Thyroid gland (tissue), 4 donors: ENCODE measurements at regions not wholly inside any gene's neighbourhood (a gene's known extent, or its start where the extent isn't known, plus 50 kb on each side); places are given as distances from the start of the nearest gene placed in this dataset.
"Not testable (repeated sequence)": the region's sequence is repeated elsewhere in the genome, so short reads cannot be mapped to it uniquely, and the experiment has no call there.

Source experiments
- DNase-seq, 2 donors: peaks; one replicate each; pipeline ENCODE4 v3.0.0-alpha.2; 2019
- H3K27ac ChIP-seq, 3 donors: fragments of 200-600 bp; sonication (generic); 1 replicate in 2 of 3; 2 replicates in 1 of 3; pipeline ENCODE4 v1.5.1; 2016 to 2019; ENCODE audit warnings: mild to moderate bottlenecking in 1 of 3, moderate library complexity in 1 of 3
- H3K27me3 ChIP-seq: fragments of 200-600 bp; sonication (generic); one replicate; pipeline ENCODE4 v1.5.1; 2019
- H3K36me3 ChIP-seq, 2 donors: fragments of 200-600 bp; sonication (generic); one replicate each; pipeline ENCODE4 v1.5.1; 2016 to 2019
- H3K4me1 ChIP-seq, 2 donors: fragments of 200-600 bp; sonication (generic); one replicate each; pipeline ENCODE4 v1.5.1; 2017 to 2019
- H3K4me3 ChIP-seq, 3 donors: fragments of 200-600 bp; sonication (generic); replicated peaks in 1 of 3; 1 replicate in 2 of 3; 2 replicates in 1 of 3; pipeline ENCODE4 v1.5.1; 2016; ENCODE audit warnings: mild to moderate bottlenecking in 1 of 3
- H3K9me3 ChIP-seq: fragments of 200-600 bp; sonication (generic); one replicate; pipeline ENCODE4 v1.5.1; 2017
- POLR2A ChIP-seq, 2 donors: fragments of 450-650 bp; IDR thresholded peaks; one replicate each; pipeline ENCODE4 v1.6.1; 2017; ENCODE audit warnings: antibody characterized with exemption in 2 of 2, mild to moderate bottlenecking in 2 of 2, moderate library complexity in 1 of 2
- WGBS, 2 donors: methylation state at CpG; one replicate each; pipeline ENCODE4 v1.1.5; 2017; 5-methylcytosine and 5-hydroxymethylcytosine counted together
- intact Hi-C: fragments of 100-400 bp; cut with DNase I; formaldehyde crosslinking; loops from one replicate; pipeline ENCODE4 v1.15.1; 2023
- TF ChIP-seq, protein P1 (sequence below), 6 experiments: fragments of 200-600 bp in 3 of 6; fragments of 450-650 bp in 3 of 6; sonication (generic) in 3 of 6; IDR thresholded peaks; one replicate each; pipeline ENCODE4 v1.5.1; 2016 to 2019; ENCODE audit warnings: antibody characterized with exemption in 6 of 6, mild to moderate bottlenecking in 2 of 6, inconsistent platforms in 1 of 6, moderate library complexity in 1 of 6

DNA sequence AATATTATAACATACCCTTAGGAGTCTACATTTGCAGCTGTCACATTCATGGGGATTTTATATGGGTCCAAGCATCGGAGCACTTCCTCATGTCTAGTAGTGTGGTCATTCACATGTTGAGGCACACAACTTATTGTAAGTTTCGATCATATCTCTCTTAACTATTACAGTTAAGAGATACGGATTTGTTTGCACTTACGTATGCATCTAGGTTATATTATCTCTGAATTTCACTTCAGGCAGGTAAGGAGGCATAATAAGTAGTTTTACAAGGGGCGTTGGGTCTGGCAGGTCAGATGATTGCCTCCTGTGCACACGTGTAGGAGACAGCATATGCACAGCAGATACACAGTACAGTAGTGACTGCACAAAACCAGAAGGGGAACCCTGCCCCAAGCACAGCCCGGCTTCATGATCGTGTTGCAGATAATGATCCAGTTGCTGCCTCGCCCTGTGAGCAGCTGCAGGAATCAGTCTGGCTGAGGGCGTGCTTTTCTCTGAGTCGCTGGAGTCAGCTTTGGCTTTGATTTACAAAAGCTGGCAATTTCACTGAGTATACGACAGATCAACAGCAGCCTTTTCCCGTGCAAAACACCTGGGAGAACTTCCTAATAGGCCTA is 302.9 kb upstream of the GATB start:
- TF ChIP-seq, protein P1, sequence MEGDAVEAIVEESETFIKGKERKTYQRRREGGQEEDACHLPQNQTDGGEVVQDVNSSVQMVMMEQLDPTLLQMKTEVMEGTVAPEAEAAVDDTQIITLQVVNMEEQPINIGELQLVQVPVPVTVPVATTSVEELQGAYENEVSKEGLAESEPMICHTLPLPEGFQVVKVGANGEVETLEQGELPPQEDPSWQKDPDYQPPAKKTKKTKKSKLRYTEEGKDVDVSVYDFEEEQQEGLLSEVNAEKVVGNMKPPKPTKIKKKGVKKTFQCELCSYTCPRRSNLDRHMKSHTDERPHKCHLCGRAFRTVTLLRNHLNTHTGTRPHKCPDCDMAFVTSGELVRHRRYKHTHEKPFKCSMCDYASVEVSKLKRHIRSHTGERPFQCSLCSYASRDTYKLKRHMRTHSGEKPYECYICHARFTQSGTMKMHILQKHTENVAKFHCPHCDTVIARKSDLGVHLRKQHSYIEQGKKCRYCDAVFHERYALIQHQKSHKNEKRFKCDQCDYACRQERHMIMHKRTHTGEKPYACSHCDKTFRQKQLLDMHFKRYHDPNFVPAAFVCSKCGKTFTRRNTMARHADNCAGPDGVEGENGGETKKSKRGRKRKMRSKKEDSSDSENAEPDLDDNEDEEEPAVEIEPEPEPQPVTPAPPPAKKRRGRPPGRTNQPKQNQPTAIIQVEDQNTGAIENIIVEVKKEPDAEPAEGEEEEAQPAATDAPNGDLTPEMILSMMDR (IDR thresholded peaks at IDR 0.05): no peak
- no peak for TF ChIP-seq POLR2A (IDR thresholded peaks at IDR 0.05)

GRCh38 chr4:152062936-152063620 is 302.3 kb upstream of the GATB start:
- WGBS, 2 donors: 78% methylated on average over 2 of the region's 2 CpGs
- Histone ChIP-seq H3K9me3 (no peaks in the 10 kb centered on the region), H3K27ac (no peak overlapping the region), H3K4me3 (no peak overlapping the region), H3K27me3 (no peaks in the 10 kb centered on the region), H3K4me1 (no peaks in the 10 kb centered on the region), H3K36me3 (no peaks in the 10 kb centered on the region)
- intact Hi-C loops: no loop called here
- DNase-seq: no peak
- TF ChIP-seq POLR2A (IDR thresholded peaks at IDR 0.05): no peak
- TF ChIP-seq, protein P1 (IDR thresholded peaks at IDR 0.05): no peak

More for the DNA sequence above, 302.9 kb upstream of the GATB start:
- 64 to 72% methylated on average over 11 to 13 of the region's 13 CpGs for WGBS, 2 donors
- no peak overlapping the region for H3K4me3 ChIP-seq
- no peaks in the 10 kb centered on the region for H3K27me3 ChIP-seq
- H3K36me3 ChIP-seq: no peaks in the 10 kb centered on the region
- no peak for DNase-seq
- no peaks in the 10 kb centered on the region for H3K4me1 ChIP-seq
- H3K27ac ChIP-seq: no peak overlapping the region
- H3K9me3 ChIP-seq: no peaks in the 10 kb centered on the region
- intact Hi-C loops: no loop called here

DNA sequence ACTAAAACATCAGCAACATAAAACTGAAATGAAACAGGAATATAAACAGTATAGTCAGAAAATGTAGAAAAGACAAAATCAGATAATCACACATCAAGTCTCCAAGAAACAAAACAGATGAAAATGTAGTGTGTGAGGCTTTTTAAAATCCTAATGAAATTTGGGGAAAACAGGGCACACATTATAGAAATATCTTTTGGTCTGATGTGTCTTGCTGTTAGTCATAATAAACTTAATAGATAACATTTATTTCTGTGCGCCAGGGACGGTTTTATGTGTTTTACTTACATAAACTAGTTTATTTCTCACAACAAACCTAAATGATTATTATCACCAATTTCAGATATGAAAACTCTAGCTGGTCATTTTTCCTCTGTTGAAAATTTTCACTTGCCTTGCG is 293.9 kb upstream of the GATB start:
- no peaks in the 10 kb centered on the region for H3K27me3 ChIP-seq
- H3K27ac ChIP-seq: no peak overlapping the region
- peaks cover 0 to 7% of the 10 kb centered on the region in 2 donors for H3K4me1 ChIP-seq
- no peak for DNase-seq
- intact Hi-C loops: no loop called here
- WGBS, 2 donors: 59 to 62% methylated on average over 3 of the region's 3 CpGs
- TF ChIP-seq, protein P1 (IDR thresholded peaks at IDR 0.05): no peak
- no peak for TF ChIP-seq POLR2A (IDR thresholded peaks at IDR 0.05)
- H3K9me3 ChIP-seq: no peaks in the 10 kb centered on the region
- no peak overlapping the region for H3K4me3 ChIP-seq
- no peaks in the 10 kb centered on the region for H3K36me3 ChIP-seq

DNA sequence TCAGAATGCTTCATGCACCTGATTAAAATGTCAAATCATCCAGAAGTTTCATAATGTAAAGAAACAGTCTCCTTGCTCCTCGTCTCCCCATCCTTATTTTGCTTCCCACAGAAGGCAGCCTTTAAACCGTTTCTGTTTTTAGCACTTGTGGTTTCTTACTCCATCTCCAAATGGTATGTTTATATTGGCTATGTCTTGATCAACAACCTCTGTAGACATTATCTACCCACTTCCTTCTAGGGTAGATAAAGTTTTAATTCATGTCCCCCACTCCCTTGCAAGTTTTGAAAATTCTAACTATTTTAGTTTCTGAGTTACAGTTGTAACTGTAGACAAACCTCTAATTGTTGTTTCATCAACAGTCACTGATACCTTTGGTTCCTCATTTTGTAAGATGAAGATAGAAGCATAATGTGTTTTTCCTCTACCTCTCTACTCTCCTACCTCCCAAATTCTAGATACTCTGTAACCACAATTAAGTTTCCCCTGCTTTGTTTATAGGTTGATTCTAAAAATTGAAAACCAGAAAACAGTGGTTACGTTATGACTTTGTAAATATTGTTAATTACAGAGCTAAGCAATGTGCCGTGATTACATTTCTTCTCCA is 291.7 kb upstream of the GATB start:
- H3K4me1 ChIP-seq: peaks cover 0 to 7% of the 10 kb centered on the region in 2 donors
- no peaks in the 10 kb centered on the region for H3K36me3 ChIP-seq
- intact Hi-C loops: no loop called here
- H3K27me3 ChIP-seq: no peaks in the 10 kb centered on the region
- DNase-seq: no peak
- no peak overlapping the region for H3K4me3 ChIP-seq
- no peaks in the 10 kb centered on the region for H3K9me3 ChIP-seq
- no peak overlapping the region for H3K27ac ChIP-seq
- TF ChIP-seq, protein P1 (IDR thresholded peaks at IDR 0.05): no peak
- 74 to 80% methylated on average over 4 of the region's 4 CpGs for whole genome bisulfite sequencing, 2 donors

GRCh38 chr4:152051332-152051731 is 290.5 kb upstream of the GATB start:
- DNase-seq, intact Hi-C loops: not testable (repeated sequence)

More at GRCh38 chr4:152051332-152051731, 290.5 kb upstream of the GATB start:
- not testable (repeated sequence) for H3K9me3 ChIP-seq, H3K36me3 ChIP-seq, H3K4me3 ChIP-seq, H3K27ac ChIP-seq, H3K4me1 ChIP-seq, H3K27me3 ChIP-seq
- 93 to 96% methylated on average over 15 of the region's 15 CpGs for WGBS, 2 donors
